Adrenal gland (tissue), 9 donors: ENCODE measurements at regions not wholly inside any gene's neighbourhood (a gene's known extent, or its start where the extent isn't known, plus 50 kb on each side); places are given as distances from the start of the nearest gene placed in this dataset.

Experiments used
- DNase-seq, 7 donors: peaks; one replicate each; pipeline ENCODE4 v3.0.0-alpha.2; 2019 to 2020
- H3K27ac ChIP-seq, 5 donors: fragments of 200-600 bp; sonication (generic) in 4 of 5; 1 replicate in 3 of 5; 2 replicates in 2 of 5; pipeline versions ENCODE4 v1.5.1 to v1.8.0; 2016 to 2020; ENCODE audit warnings: mild to moderate bottlenecking in 1 of 5
- H3K27me3 ChIP-seq: fragments of 200-600 bp; 2 replicates; pipeline ENCODE4 v1.8.0; 2021
- H3K36me3 ChIP-seq, 2 donors: fragments of 200-600 bp; replicated peaks in 1 of 2; 1 replicate in 1 of 2; 2 replicates in 1 of 2; pipeline versions ENCODE4 v1.5.1 to v1.8.0; 2018 to 2022
- H3K4me1 ChIP-seq, 2 donors: fragments of 200-600 bp; replicated peaks in 1 of 2; 1 replicate in 1 of 2; 2 replicates in 1 of 2; pipeline versions ENCODE4 v1.5.1 to v1.8.0; 2018 to 2021
- H3K4me3 ChIP-seq, 4 donors: fragments of 200-600 bp; sonication (generic) in 3 of 4; one replicate each; pipeline ENCODE4 v1.5.1; 2016 to 2018
- H3K9me3 ChIP-seq, 3 donors: fragments of 200-600 bp; sonication (generic) in 1 of 3; replicated peaks in 1 of 3; 1 replicate in 2 of 3; 2 replicates in 1 of 3; pipeline versions ENCODE4 v1.5.1 to v1.8.0; 2016 to 2021
- CTCF ChIP-seq, 6 experiments: fragments of 450-650 bp in 4 of 6; fragments of 200-600 bp in 2 of 6; sonication (generic) in 1 of 6; IDR thresholded peaks; 1 replicate in 5 of 6; 2 replicates in 1 of 6; pipeline versions ENCODE4 v1.5.1 to v1.8.0; 2016 to 2021; ENCODE audit warnings: antibody characterized with exemption in 6 of 6, mild to moderate bottlenecking in 2 of 6, moderate library complexity in 1 of 6
- POLR2A ChIP-seq, 2 donors: fragments of 450-650 bp; IDR thresholded peaks; one replicate each; pipeline ENCODE4 v1.6.1; 2017; ENCODE audit warnings: antibody characterized with exemption in 2 of 2, mild to moderate bottlenecking in 2 of 2, moderate library complexity in 1 of 2
- WGBS, 4 donors: extraction: QIAGEN DNeasy Blood & Tissue Kit in 2 of 4; methylation state at CpG; one replicate each; pipeline versions ENCODE4 v1.1.5 to v1.1.7; 2013 to 2017; 5-methylcytosine and 5-hydroxymethylcytosine counted together
- intact Hi-C, 2 donors: fragments of 100-400 bp; cut with DNase I; formaldehyde crosslinking; loops; one replicate each; pipeline versions ENCODE4 v1.14.1 to v1.15.0; 2022 to 2023
- donor health status: healthy with polysubstance abuse.
- donor health status: Bipolar disorder and iron deficiency.
- donor health status: DM: yes; HTN: yes; CAD: no.
- donor health status: DM: no; HTN: no; CAD: no.
- donor health status: DM: no; HTN: no; CAD: no.

DNA sequence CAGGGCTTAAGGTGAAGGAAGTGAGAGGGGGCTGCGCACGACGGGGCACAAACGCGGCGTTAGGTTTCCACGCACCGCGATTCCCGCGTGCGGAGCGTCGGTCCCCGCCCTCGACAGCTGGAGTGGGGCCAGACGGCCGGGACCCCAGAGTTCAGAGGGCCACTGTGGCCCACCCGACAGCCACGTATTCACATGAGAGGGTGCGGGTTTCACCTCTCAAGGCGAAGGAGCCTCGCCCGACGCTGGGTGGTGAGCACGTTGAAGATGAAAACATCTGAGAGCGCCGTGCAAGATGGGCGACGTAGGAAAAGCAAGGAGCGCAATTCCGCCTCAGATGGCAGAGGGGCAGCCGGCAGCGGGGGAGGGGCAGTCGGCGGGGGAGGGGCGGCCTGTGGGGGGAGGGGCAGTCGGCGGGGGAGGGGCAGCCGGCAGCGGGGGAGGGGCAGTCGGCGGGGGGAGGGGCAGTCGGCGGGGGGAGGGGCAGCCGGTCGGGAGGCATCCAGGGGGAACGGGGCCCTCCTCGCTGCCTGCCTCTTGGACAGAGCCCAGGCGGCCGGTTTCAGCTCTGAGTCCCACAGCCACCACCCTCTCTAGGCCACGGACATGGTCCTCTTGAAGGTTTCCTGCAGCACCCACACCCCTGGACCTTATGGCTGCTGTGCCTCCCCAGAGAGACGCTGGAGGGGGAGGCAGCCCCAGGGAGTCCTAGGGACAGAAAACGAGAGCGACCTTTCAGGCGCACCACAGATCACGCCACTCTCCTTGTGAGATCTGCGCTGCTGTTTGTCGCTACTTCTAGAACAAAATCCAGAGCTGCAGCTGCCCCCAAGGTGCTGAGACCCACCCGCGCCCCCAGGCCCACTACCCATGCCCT lies 113.7 kb downstream of the DLL1 start:
- DNase-seq: peak in 4 of 7 donors; percentile 20 to 51 (median 25)
- H3K27ac ChIP-seq: no peak overlapping the region
- no peaks in the 10 kb centered on the region for H3K4me1 ChIP-seq
- H3K4me3 ChIP-seq: no peak overlapping the region
- H3K27me3 ChIP-seq: no peaks in the 10 kb centered on the region
- no peaks in the 10 kb centered on the region for H3K9me3 ChIP-seq
- intact Hi-C loops: no loop called here
- TF ChIP-seq POLR2A (IDR thresholded peaks at IDR 0.05) (no peak), CTCF (IDR thresholded peaks at IDR 0.05) (no peak)
- WGBS, 4 donors: 80 to 91% (median 88%) methylated on average over 34 to 60 of the region's 61 CpGs
- no peaks in the 10 kb centered on the region for H3K36me3 ChIP-seq

- 66 to 82% (median 78%) methylated on average over 27 to 51 of the region's 51 CpGs for WGBS, 4 donors
- no peaks in the 10 kb centered on the region for H3K9me3 ChIP-seq
- TF ChIP-seq CTCF (IDR thresholded peaks at IDR 0.05) (no peak), POLR2A (IDR thresholded peaks at IDR 0.05) (no peak)
- intact Hi-C loops: no loop called here
- no peaks in the 10 kb centered on the region for H3K27me3 ChIP-seq
- no peaks in the 10 kb centered on the region for H3K36me3 ChIP-seq
- H3K4me3 ChIP-seq: no peak overlapping the region
- no peaks in the 10 kb centered on the region for H3K4me1 ChIP-seq
- DNase-seq: peak in 3 of 7 donors; percentile 8 to 48 (median 12)
- H3K27ac ChIP-seq: no peak overlapping the region
Measured at GRCh38 chr6:170176136-170176897, 114.6 kb downstream of the DLL1 start.

- Histone ChIP-seq H3K27ac (no peak overlapping the region), H3K27me3 (no peaks in the 10 kb centered on the region), H3K4me3 (no peak overlapping the region), H3K9me3 (no peaks in the 10 kb centered on the region), H3K36me3 (no peaks in the 10 kb centered on the region), H3K4me1 (no peaks in the 10 kb centered on the region)
- DNase-seq: peak in 2 of 7 donors; percentile 3 to 9
- TF ChIP-seq POLR2A (IDR thresholded peaks at IDR 0.05) (no peak), CTCF (IDR thresholded peaks at IDR 0.05) (no peak)
- intact Hi-C loops: no loop called here
- 71 to 82% (median 78%) methylated on average over 5 to 28 of the region's 28 CpGs; no CpG with 5 or more reads in 1 of the 4 donors for WGBS, 4 donors
Measured at GRCh38 chr6:170175644-170176135, 115.2 kb downstream of the DLL1 start.
